H1 (cell line): ENCODE measurements at regions not wholly inside any gene's neighbourhood (a gene's known extent, or its start where the extent isn't known, plus 50 kb on each side); places are given as distances from the start of the nearest gene placed in this dataset.

ENCODE experiments used
- CHD7 ChIP-seq: fragments of 300-600 bp; sonication (generic); IDR thresholded peaks from 2 replicates; pipeline ENCODE4 v1.7.1; 2012; ENCODE audit warnings: low read length, moderate library complexity, mild to moderate bottlenecking, inconsistent platforms; ENCODE audit not compliant: insufficient replicate concordance
- CTCF ChIP-seq, 3 experiments: IDR thresholded peaks; 1 replicate in 2 of 3; 2 replicates in 1 of 3; pipeline versions ENCODE4 v1.5.1 to v1.6.1; 2011; ENCODE audit warnings: low read length in 3 of 3, mild to moderate bottlenecking in 3 of 3, inconsistent platforms in 2 of 3, low read depth in 1 of 3, moderate library complexity in 1 of 3; ENCODE audit not compliant: insufficient read depth in 1 of 3; ENCODE audit errors: control extremely low read depth in 1 of 3
- EZH2 ChIP-seq: fragments of 200-600 bp; sonication (generic); IDR thresholded peaks from 2 replicates; pipeline ENCODE4 v1.7.1; 2012; ENCODE audit warnings: low read depth, mild to moderate bottlenecking, moderate library complexity, low read length, inconsistent platforms; ENCODE audit not compliant: severe bottlenecking
- GABPA ChIP-seq: IDR thresholded peaks from 2 replicates; pipeline ENCODE4 v1.6.1; 2011; ENCODE audit warnings: mild to moderate bottlenecking, low read length, moderate library complexity, borderline replicate concordance; ENCODE audit not compliant: insufficient read depth
- JUND ChIP-seq: IDR thresholded peaks from 2 replicates; pipeline ENCODE4 v1.6.1; 2011; ENCODE audit warnings: mild to moderate bottlenecking, improper control_type of control experiment, low read length
- MAFK ChIP-seq: IDR thresholded peaks from 2 replicates; pipeline ENCODE4 v1.6.1; 2012; ENCODE audit warnings: low read depth, mild to moderate bottlenecking, improper control_type of control experiment, low read length
- PHF8 ChIP-seq: fragments of 200-600 bp; sonication (generic); conservative IDR thresholded peaks from 2 replicates; pipeline ENCODE4 v1.7.1; 2012; ENCODE audit warnings: low read depth, mild to moderate bottlenecking, inconsistent platforms, low read length, moderate library complexity
- SP1 ChIP-seq: IDR thresholded peaks from 2 replicates; pipeline ENCODE4 v1.6.1; 2011; ENCODE audit warnings: low read depth, low read length
- TCF12 ChIP-seq: IDR thresholded peaks from 2 replicates; pipeline ENCODE4 v1.6.1; 2011; ENCODE audit warnings: low read depth, mild to moderate bottlenecking, low read length
- YY1 ChIP-seq: IDR thresholded peaks from 2 replicates; pipeline ENCODE4 v1.6.1; 2011; ENCODE audit warnings: low read depth, mild to moderate bottlenecking, low read length

GRCh38 chr10:117457932-117458331 is 82.7 kb upstream of the PDZD8 start:
- TF ChIP-seq PHF8 (no peak), MAFK (no peak), JUND (no peak), CTCF (IDR thresholded peaks at IDR 0.05; ENCODE audit: control extremely low read depth in 1 of 3, insufficient read depth in 1 of 3, low read depth in 1 of 3, low read length in 3 of 3) (no peak), SP1 (no peak), EZH2 (no peak), GABPA (no peak), TCF12 (no peak), YY1 (no peak), CHD7 (no peak)
